ENCODE measurements at regions not wholly inside any gene's neighbourhood (a gene's known extent, or its start where the extent isn't known, plus 50 kb on each side); places are given as distances from the start of the nearest gene placed in this dataset.

- TF ChIP-seq ZNF532 (CRISPR knock-in tag; IDR thresholded peaks at IDR 0.05; ENCODE audit: borderline replicate concordance) (no peak), TEAD4 (CRISPR knock-in tag; IDR thresholded peaks at IDR 0.05) (no peak)
Observed at GRCh38 chr10:120371856-120372255, 85.2 kb upstream of the PLPP4 start (continued).

- DNase-seq (ENCODE audit: low spot score): no peak
- ChIA-PET CTCF (no interaction called here), POLR2A (no interaction called here)
- H3K4me1 Mint-ChIP-seq: no peaks in the 10 kb centered on the region
- H3K9me3 Mint-ChIP-seq: peaks cover 18% of the 10 kb centered on the region
- TF ChIP-seq TEAD4 (CRISPR knock-in tag; IDR thresholded peaks at IDR 0.05) (no peak), MXD4 (CRISPR knock-in tag; IDR thresholded peaks at IDR 0.05; ENCODE audit: borderline replicate concordance) (no peak), HMGXB4 (CRISPR knock-in tag; IDR thresholded peaks at IDR 0.05) (no peak), CTCF (IDR thresholded peaks at IDR 0.05) (no peak), ATF1 (CRISPR knock-in tag; IDR thresholded peaks at IDR 0.05) (no peak), ZBTB43 (CRISPR knock-in tag; IDR thresholded peaks at IDR 0.05) (no peak)
- no peaks in the 10 kb centered on the region for H3K27me3 Mint-ChIP-seq (ENCODE audit: low read depth)
- H3K27ac Mint-ChIP-seq: no peak overlapping the region
- H3K36me3 Mint-ChIP-seq: no peaks in the 10 kb centered on the region
- no peak for ATAC-seq
- no peak overlapping the region for H3K4me3 Mint-ChIP-seq
Observed at GRCh38 chr10:120372917-120373316, 84.1 kb upstream of the PLPP4 start.

- no peak for DNase-seq (ENCODE audit: low spot score)
- CTCF ChIA-PET: no interaction called here
- no peak overlapping the region for H3K4me3 Mint-ChIP-seq
- POLR2A ChIA-PET: no interaction called here
- no peak for ATAC-seq
- peaks cover 3% of the 10 kb centered on the region; the same call in 1 of the 2 replicates for H3K36me3 Mint-ChIP-seq
- H3K4me1 Mint-ChIP-seq: no peaks in the 10 kb centered on the region
- no peak overlapping the region for H3K27ac Mint-ChIP-seq
- peaks cover 15% of the 10 kb centered on the region for H3K9me3 Mint-ChIP-seq
- TF ChIP-seq EMX1 (CRISPR knock-in tag; IDR thresholded peaks at IDR 0.05): no peak
- TF ChIP-seq ATF3 (CRISPR knock-in tag; conservative IDR thresholded peaks at IDR 0.05): no peak
- TF ChIP-seq TP53 (CRISPR knock-in tag; IDR thresholded peaks at IDR 0.05): no peak
- TF ChIP-seq FOXJ3 (CRISPR knock-in tag; IDR thresholded peaks at IDR 0.05; ENCODE audit: borderline replicate concordance): no peak
- no peak for TF ChIP-seq ZBTB43 (CRISPR knock-in tag; IDR thresholded peaks at IDR 0.05)
- TF ChIP-seq SMAD4 (CRISPR knock-in tag; IDR thresholded peaks at IDR 0.05): no peak
- no peak for TF ChIP-seq GRHL2 (CRISPR knock-in tag; IDR thresholded peaks at IDR 0.05; ENCODE audit: insufficient replicate concordance, severe bottlenecking)
- no peak for TF ChIP-seq PRRX2 (CRISPR knock-in tag; IDR thresholded peaks at IDR 0.05)
- no peak for TF ChIP-seq ATF1 (CRISPR knock-in tag; IDR thresholded peaks at IDR 0.05)
- no peak for TF ChIP-seq NFYB (CRISPR knock-in tag; conservative IDR thresholded peaks at IDR 0.05; ENCODE audit: low read depth)
- no peak for TF ChIP-seq TEAD4 (CRISPR knock-in tag; IDR thresholded peaks at IDR 0.05)
- TF ChIP-seq SMAD3 (CRISPR knock-in tag; IDR thresholded peaks at IDR 0.05; ENCODE audit: borderline replicate concordance): no peak
- no peak for TF ChIP-seq ZNF263 (CRISPR knock-in tag; IDR thresholded peaks at IDR 0.05; ENCODE audit: low read depth)
- no peaks in the 10 kb centered on the region for H3K27me3 Mint-ChIP-seq (ENCODE audit: low read depth)
Observed at GRCh38 chr10:120375666-120376065, 81.4 kb upstream of the PLPP4 start.
